HCT116 (cell line): ENCODE measurements at regions not wholly inside any gene's neighbourhood (a gene's known extent, or its start where the extent isn't known, plus 50 kb on each side); places are given as distances from the start of the nearest gene placed in this dataset.

Experiments used
- ATAC-seq: fragments of 200-7000 bp; cut with Tn5 transposase; 2 replicates; pipeline ENCODE4 v1.9.1; 2020; ENCODE audit warnings: mild to moderate bottlenecking, moderate library complexity
- BruUV-seq: library from RNA; stranded (reverse); fragments of 400-500 nt; replicated peaks from 2 replicates; lab custom pipeline; 2021; lab: Mats Ljungman, UMichigan
- CTCF ChIA-PET: fragments of 300-600 bp; sonication (Branson Sonifier 250); formaldehyde crosslinking; loops from one replicate; lab custom pipeline; 2021; ENCODE audit warnings: antibody characterized with exemption; lab: Charles Lee
- POLR2A ChIA-PET: fragments of 300-600, 350-600 bp; sonication (Branson Sonifier 250); formaldehyde crosslinking; loops from one replicate; lab custom pipeline; 2021; ENCODE audit warnings: antibody characterized with exemption; lab: Charles Lee
- RAD21 ChIA-PET, 2 experiments: fragments of 300-600 bp; sonication (Branson Sonifier 250); formaldehyde crosslinking; loops; one replicate each; lab custom pipeline; 2023; ENCODE audit warnings: low total read pairs in 2 of 2; ENCODE audit not compliant: uncharacterized antibody in 2 of 2, unreplicated experiment in 2 of 2, low non-redundant PET in 1 of 2; lab: Charles Lee
- DNase-seq: peaks from one replicate; pipeline ENCODE4 v3.0.0-alpha.2; 2010; ENCODE audit warnings: low read depth, low spot score
- H2AFZ ChIP-seq: fragments of 200-600 bp; shearing (Covaris generic), sonication (generic); 2 replicates; pipeline ENCODE4 v1.6.1; 2017; ENCODE audit warnings: low read depth, mixed run types, mixed read lengths, antibody characterized with exemption, low read length; ENCODE audit not compliant: poor library complexity, severe bottlenecking
- H3K27ac ChIP-seq: 2 replicates; pipeline ENCODE4 v1.5.1; 2012; ENCODE audit warnings: low read depth, low read length
- H3K27me3 ChIP-seq: fragments of 200-600 bp; sonication (generic); 2 replicates; pipeline ENCODE4 v1.6.1; 2016; ENCODE audit warnings: mixed run types, low read length, mixed read lengths; ENCODE audit not compliant: insufficient read depth
- H3K36me3 ChIP-seq, 2 experiments: fragments of 200-500 bp in 1 of 2; fragments of 200-600 bp in 1 of 2; sonication (Bioruptor generic) in 1 of 2; sonication (generic) in 1 of 2; 2 replicates each; pipeline versions ENCODE4 v1.5.1 to v1.6.1; 2014 to 2016; ENCODE audit warnings: low read length in 2 of 2, inconsistent platforms in 1 of 2, mixed read lengths in 1 of 2, mixed run types in 1 of 2; ENCODE audit not compliant: insufficient read depth in 2 of 2, control insufficient read depth in 1 of 2
- H3K4me1 ChIP-seq, 2 experiments: fragments of 200-600 bp in 1 of 2; sonication (generic) in 1 of 2; 2 replicates each; pipeline versions ENCODE4 v1.5.1 to v1.6.1; 2012 to 2017; ENCODE audit warnings: low read length in 2 of 2, inconsistent platforms in 1 of 2, mild to moderate bottlenecking in 1 of 2, mixed read lengths in 1 of 2, mixed run types in 1 of 2, moderate library complexity in 1 of 2; ENCODE audit not compliant: insufficient read depth in 2 of 2, control insufficient read depth in 1 of 2
- H3K4me2 ChIP-seq: fragments of 200-600 bp; sonication (generic); 2 replicates; pipeline ENCODE4 v1.6.1; 2017; ENCODE audit warnings: mixed run types, low read length, mixed read lengths
- H3K4me3 ChIP-seq, 2 experiments: fragments of 200-600 bp in 1 of 2; sonication (generic) in 1 of 2; replicated peaks in 1 of 2; 2 replicates each; pipeline ENCODE4 v1.5.1; 2011 to 2016; ENCODE audit warnings: low read length in 2 of 2, control low read depth in 1 of 2, low read depth in 1 of 2, mild to moderate bottlenecking in 1 of 2, mixed read lengths in 1 of 2, mixed run types in 1 of 2
- H3K79me2 ChIP-seq: fragments of 200-600 bp; sonication (generic); 2 replicates; pipeline ENCODE4 v1.6.1; 2017; ENCODE audit warnings: mild to moderate bottlenecking, mixed run types, low read length, moderate library complexity, mixed read lengths; ENCODE audit not compliant: insufficient read depth
- H3K9ac ChIP-seq: fragments of 200-600 bp; sonication (generic); 2 replicates; pipeline ENCODE4 v1.6.1; 2016; ENCODE audit warnings: low read length, mixed read lengths
- H3K9me2 ChIP-seq: fragments of 200-600 bp; sonication (generic), shearing (Covaris generic); 2 replicates; pipeline ENCODE4 v1.6.1; 2017; ENCODE audit warnings: mixed run types, mild to moderate bottlenecking, moderate library complexity; ENCODE audit not compliant: insufficient read depth
- H3K9me3 ChIP-seq, 2 experiments: fragments of 200-500 bp in 1 of 2; fragments of 200-600 bp in 1 of 2; sonication (Bioruptor generic) in 1 of 2; sonication (generic) in 1 of 2; 2 replicates each; pipeline ENCODE4 v1.6.1; 2014 to 2017; ENCODE audit warnings: low read length in 2 of 2, mixed read lengths in 2 of 2, inconsistent platforms in 1 of 2, low read depth in 1 of 2, mild to moderate bottlenecking in 1 of 2, mixed run types in 1 of 2, moderate library complexity in 1 of 2; ENCODE audit not compliant: control insufficient read depth in 1 of 2, insufficient read depth in 1 of 2
- H4K20me1 ChIP-seq: fragments of 200-600 bp; sonication (generic), shearing (Covaris generic); 2 replicates; pipeline ENCODE4 v1.6.1; 2017; ENCODE audit warnings: mixed run types, mild to moderate bottlenecking, moderate library complexity; ENCODE audit not compliant: insufficient read depth
- CBX3 ChIP-seq: IDR thresholded peaks from 2 replicates; pipeline ENCODE4 v1.6.1; 2012; ENCODE audit warnings: low read depth
- CEBPB ChIP-seq: IDR thresholded peaks from 2 replicates; pipeline ENCODE4 v1.6.1; 2012; ENCODE audit warnings: low read depth
- EGR1 ChIP-seq: IDR thresholded peaks from 2 replicates; pipeline ENCODE4 v1.6.1; 2012; ENCODE audit warnings: low read depth
- ELF1 ChIP-seq: IDR thresholded peaks from 2 replicates; pipeline ENCODE4 v1.6.1; 2012; ENCODE audit warnings: low read depth, borderline replicate concordance
- EZH2 ChIP-seq: fragments of 200-600 bp; sonication (generic); IDR thresholded peaks from 2 replicates; pipeline ENCODE4 v1.6.1; 2017; ENCODE audit warnings: antibody characterized with exemption, mixed run types
- FOSL1 ChIP-seq: IDR thresholded peaks from 2 replicates; pipeline ENCODE4 v1.6.1; 2012; ENCODE audit warnings: low read depth
- JUND ChIP-seq: IDR thresholded peaks from 2 replicates; pipeline ENCODE4 v1.6.1; 2012
- POLR2A ChIP-seq: IDR thresholded peaks from 2 replicates; pipeline ENCODE4 v1.7.0; 2011; ENCODE audit warnings: borderline replicate concordance; ENCODE audit not compliant: insufficient read depth, insufficient read length; ENCODE audit errors: extremely low read depth
- POLR2AphosphoS5 ChIP-seq: IDR thresholded peaks from 2 replicates; pipeline ENCODE4 v1.6.1; 2011; ENCODE audit warnings: mild to moderate bottlenecking, low read depth, low read length, moderate library complexity
- RAD21 ChIP-seq: IDR thresholded peaks from 2 replicates; pipeline ENCODE4 v1.6.1; 2012; ENCODE audit warnings: low read depth, mild to moderate bottlenecking
- SP1 ChIP-seq: IDR thresholded peaks from 2 replicates; pipeline ENCODE4 v1.6.1; 2012; ENCODE audit warnings: low read depth
- TCF7L2 ChIP-seq: IDR thresholded peaks from 2 replicates; pipeline ENCODE4 v1.7.0; 2011; ENCODE audit warnings: borderline replicate concordance, inconsistent platforms; ENCODE audit not compliant: insufficient read depth, insufficient read length; ENCODE audit errors: extremely low read depth
- YY1 ChIP-seq: IDR thresholded peaks from 2 replicates; pipeline ENCODE4 v1.6.1; 2011; ENCODE audit warnings: low read length, low read depth, moderate library complexity, mild to moderate bottlenecking; ENCODE audit not compliant: insufficient replicate concordance; ENCODE audit errors: extremely low read depth
- ZFX ChIP-seq: fragments of 450-650 bp; IDR thresholded peaks from 2 replicates; pipeline ENCODE4 v1.6.1; 2017
- intact Hi-C: fragments of 100-400 bp; cut with micrococcal nuclease; formaldehyde crosslinking; loops from 2 replicates; pipeline ENCODE4 v1.10.0; 2022
- TF ChIP-seq, protein P1 (sequence below): IDR thresholded peaks from 2 replicates; pipeline ENCODE4 v1.6.1; 2012; ENCODE audit warnings: low read depth
- TF ChIP-seq, protein P2 (sequence below): IDR thresholded peaks from 2 replicates; pipeline ENCODE4 v1.6.1; 2012
- TF ChIP-seq, protein P3 (sequence below), 3 experiments: fragments of 200-600 bp in 1 of 3; sonication (generic) in 1 of 3; IDR thresholded peaks in 2 of 3; conservative IDR thresholded peaks in 1 of 3; 2 replicates each; pipeline ENCODE4 v1.5.1; 2012 to 2017; ENCODE audit warnings: low read depth in 2 of 3, low read length in 2 of 3, antibody characterized with exemption in 1 of 3, borderline replicate concordance in 1 of 3, control low read depth in 1 of 3, mild to moderate bottlenecking in 1 of 3, mixed read lengths in 1 of 3, mixed run types in 1 of 3, moderate library complexity in 1 of 3; ENCODE audit not compliant: insufficient read depth in 1 of 3
- TF ChIP-seq, protein P4 (sequence below): IDR thresholded peaks from 2 replicates; pipeline ENCODE4 v1.6.1; 2011; ENCODE audit warnings: mild to moderate bottlenecking, low read length, moderate library complexity; ENCODE audit not compliant: insufficient replicate concordance; ENCODE audit errors: extremely low read depth

DNA sequence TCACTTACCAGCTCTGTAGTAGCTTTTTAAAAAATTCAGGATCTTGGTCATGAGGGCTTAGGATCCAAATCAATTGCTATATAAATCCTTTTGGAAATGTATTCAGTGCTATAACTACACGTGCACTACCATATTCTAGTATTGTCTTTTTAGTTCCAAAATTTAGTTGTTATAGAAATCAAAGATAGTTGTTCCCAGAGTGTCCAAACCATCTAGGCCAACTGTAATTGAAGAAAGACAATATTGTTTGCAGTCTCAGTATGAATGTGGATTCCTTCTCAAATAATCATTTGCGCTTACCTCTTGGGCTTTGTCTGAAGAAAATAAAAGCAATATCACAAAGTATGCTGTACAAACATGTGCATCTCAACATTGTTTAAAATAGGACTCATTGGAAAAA lies 184.1 kb upstream of the EDNRB start:
- Histone ChIP-seq H3K9me3 (peaks cover 0 to 6% of the 10 kb centered on the region in 2 experiments; a peak in 2 of 4 replicates), H4K20me1 (no peaks in the 10 kb centered on the region), H3K9ac (no peak overlapping the region), H3K9me2 (no peaks in the 10 kb centered on the region), H3K27me3 (no peaks in the 10 kb centered on the region), H2AFZ (no peak overlapping the region), H3K27ac (no peak overlapping the region), H3K4me3 (no peak overlapping the region), H3K36me3 (no peaks in the 10 kb centered on the region), H3K4me2 (no peak overlapping the region), H3K4me1 (no peaks in the 10 kb centered on the region), H3K79me2 (no peaks in the 10 kb centered on the region)
- no TSS peak for BruUV-seq
- ChIA-PET POLR2A (no interaction called here), CTCF (no interaction called here), RAD21 (no interaction called here)
- ATAC-seq (no peak), DNase-seq (no peak)
- intact Hi-C loops, result no loop called here
- no peak for TF ChIP-seq ELF1
- TF ChIP-seq CBX3, result no peak
- TF ChIP-seq EZH2, result no peak
- no peak for TF ChIP-seq RAD21
- TF ChIP-seq FOSL1, result no peak
- TF ChIP-seq TCF7L2, result no peak
- TF ChIP-seq, protein P1, sequence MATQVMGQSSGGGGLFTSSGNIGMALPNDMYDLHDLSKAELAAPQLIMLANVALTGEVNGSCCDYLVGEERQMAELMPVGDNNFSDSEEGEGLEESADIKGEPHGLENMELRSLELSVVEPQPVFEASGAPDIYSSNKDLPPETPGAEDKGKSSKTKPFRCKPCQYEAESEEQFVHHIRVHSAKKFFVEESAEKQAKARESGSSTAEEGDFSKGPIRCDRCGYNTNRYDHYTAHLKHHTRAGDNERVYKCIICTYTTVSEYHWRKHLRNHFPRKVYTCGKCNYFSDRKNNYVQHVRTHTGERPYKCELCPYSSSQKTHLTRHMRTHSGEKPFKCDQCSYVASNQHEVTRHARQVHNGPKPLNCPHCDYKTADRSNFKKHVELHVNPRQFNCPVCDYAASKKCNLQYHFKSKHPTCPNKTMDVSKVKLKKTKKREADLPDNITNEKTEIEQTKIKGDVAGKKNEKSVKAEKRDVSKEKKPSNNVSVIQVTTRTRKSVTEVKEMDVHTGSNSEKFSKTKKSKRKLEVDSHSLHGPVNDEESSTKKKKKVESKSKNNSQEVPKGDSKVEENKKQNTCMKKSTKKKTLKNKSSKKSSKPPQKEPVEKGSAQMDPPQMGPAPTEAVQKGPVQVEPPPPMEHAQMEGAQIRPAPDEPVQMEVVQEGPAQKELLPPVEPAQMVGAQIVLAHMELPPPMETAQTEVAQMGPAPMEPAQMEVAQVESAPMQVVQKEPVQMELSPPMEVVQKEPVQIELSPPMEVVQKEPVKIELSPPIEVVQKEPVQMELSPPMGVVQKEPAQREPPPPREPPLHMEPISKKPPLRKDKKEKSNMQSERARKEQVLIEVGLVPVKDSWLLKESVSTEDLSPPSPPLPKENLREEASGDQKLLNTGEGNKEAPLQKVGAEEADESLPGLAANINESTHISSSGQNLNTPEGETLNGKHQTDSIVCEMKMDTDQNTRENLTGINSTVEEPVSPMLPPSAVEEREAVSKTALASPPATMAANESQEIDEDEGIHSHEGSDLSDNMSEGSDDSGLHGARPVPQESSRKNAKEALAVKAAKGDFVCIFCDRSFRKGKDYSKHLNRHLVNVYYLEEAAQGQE, result no peak
- no peak for TF ChIP-seq CEBPB
- TF ChIP-seq ZFX, result no peak
- TF ChIP-seq, protein P2, sequence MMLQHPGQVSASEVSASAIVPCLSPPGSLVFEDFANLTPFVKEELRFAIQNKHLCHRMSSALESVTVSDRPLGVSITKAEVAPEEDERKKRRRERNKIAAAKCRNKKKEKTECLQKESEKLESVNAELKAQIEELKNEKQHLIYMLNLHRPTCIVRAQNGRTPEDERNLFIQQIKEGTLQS, result no peak
- no peak for TF ChIP-seq POLR2A
- TF ChIP-seq YY1, result no peak
- TF ChIP-seq, protein P3, sequence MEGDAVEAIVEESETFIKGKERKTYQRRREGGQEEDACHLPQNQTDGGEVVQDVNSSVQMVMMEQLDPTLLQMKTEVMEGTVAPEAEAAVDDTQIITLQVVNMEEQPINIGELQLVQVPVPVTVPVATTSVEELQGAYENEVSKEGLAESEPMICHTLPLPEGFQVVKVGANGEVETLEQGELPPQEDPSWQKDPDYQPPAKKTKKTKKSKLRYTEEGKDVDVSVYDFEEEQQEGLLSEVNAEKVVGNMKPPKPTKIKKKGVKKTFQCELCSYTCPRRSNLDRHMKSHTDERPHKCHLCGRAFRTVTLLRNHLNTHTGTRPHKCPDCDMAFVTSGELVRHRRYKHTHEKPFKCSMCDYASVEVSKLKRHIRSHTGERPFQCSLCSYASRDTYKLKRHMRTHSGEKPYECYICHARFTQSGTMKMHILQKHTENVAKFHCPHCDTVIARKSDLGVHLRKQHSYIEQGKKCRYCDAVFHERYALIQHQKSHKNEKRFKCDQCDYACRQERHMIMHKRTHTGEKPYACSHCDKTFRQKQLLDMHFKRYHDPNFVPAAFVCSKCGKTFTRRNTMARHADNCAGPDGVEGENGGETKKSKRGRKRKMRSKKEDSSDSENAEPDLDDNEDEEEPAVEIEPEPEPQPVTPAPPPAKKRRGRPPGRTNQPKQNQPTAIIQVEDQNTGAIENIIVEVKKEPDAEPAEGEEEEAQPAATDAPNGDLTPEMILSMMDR (IDR thresholded peaks at IDR 0.05 in 2 of 3, conservative IDR thresholded peaks at IDR 0.05 in 1 of 3; ENCODE audit: borderline replicate concordance in 1 of 3, insufficient read depth in 1 of 3, low read depth in 2 of 3, low read length in 2 of 3), result no peak
- no peak for TF ChIP-seq JUND
- TF ChIP-seq, protein P4, sequence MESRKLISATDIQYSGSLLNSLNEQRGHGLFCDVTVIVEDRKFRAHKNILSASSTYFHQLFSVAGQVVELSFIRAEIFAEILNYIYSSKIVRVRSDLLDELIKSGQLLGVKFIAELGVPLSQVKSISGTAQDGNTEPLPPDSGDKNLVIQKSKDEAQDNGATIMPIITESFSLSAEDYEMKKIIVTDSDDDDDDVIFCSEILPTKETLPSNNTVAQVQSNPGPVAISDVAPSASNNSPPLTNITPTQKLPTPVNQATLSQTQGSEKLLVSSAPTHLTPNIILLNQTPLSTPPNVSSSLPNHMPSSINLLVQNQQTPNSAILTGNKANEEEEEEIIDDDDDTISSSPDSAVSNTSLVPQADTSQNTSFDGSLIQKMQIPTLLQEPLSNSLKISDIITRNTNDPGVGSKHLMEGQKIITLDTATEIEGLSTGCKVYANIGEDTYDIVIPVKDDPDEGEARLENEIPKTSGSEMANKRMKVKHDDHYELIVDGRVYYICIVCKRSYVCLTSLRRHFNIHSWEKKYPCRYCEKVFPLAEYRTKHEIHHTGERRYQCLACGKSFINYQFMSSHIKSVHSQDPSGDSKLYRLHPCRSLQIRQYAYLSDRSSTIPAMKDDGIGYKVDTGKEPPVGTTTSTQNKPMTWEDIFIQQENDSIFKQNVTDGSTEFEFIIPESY, result no peak
- no peak for TF ChIP-seq POLR2AphosphoS5
- TF ChIP-seq SP1, result no peak
- no peak for TF ChIP-seq EGR1
